ENCODE measurements at regions not wholly inside any gene's neighbourhood (a gene's known extent, or its start where the extent isn't known, plus 50 kb on each side); places are given as distances from the start of the nearest gene placed in this dataset.
"Not testable (repeated sequence)": the region's sequence is repeated elsewhere in the genome, so short reads cannot be mapped to it uniquely, and the experiment has no call there.

DNA sequence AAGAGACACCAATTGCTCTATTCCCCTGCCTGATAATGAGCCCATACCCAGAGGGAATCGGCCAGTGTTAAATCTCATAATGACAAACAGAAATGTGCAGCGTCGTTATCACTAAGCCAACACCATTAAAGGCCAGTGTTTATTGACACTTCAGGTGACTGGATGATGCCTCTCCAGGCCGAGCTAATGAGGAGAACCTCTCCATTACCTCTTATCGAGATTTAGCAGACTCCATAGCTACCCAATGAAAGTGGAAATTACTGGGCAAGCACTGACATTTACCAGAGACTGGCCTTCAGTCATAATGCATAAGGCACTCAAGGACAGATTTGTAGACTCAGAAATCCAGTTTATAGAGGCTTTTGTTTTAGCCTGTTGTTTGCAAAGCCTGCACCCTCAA is 669.5 kb downstream of the MAFB start:
- DNase-seq, result no peak

DNA sequence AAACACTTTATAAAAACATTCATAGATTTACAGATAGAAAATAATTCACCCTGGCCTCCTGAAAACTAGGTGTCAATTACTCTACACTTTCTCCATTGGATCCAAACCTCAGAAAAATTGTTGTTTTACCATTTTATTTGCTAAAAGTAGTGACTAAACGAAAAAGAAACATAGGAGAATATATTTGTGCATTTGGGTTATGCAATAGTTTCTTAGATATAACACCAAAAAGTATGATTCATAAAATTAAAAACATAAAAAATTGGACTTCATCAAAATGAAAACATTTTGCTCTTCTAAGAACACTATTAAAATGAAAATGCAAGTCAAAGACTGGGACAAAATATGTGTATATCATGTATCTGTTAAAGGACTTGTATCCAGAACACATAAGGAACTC is 671.3 kb downstream of the MAFB start:
- no peak for DNase-seq

DNA sequence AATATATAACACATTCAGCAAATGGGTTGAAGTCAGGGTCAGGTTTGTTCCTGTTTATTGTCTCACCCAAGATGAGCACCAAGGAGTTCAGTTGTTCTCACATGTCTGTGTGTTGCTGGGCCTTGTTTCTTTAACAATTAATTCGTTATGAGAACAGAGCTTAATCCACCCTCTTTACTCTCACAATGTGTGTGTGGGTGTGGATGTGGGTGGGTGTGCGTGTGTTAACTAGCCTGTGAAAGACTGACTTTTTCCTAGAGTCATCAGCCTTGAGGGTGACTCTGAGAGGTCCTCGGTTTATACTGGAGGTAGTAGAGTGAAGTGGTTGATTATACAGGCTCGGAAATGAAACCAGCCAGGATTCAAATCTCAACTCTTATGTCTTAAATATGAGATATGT is 672.1 kb downstream of the MAFB start:
- no peak for DNase-seq

DNA sequence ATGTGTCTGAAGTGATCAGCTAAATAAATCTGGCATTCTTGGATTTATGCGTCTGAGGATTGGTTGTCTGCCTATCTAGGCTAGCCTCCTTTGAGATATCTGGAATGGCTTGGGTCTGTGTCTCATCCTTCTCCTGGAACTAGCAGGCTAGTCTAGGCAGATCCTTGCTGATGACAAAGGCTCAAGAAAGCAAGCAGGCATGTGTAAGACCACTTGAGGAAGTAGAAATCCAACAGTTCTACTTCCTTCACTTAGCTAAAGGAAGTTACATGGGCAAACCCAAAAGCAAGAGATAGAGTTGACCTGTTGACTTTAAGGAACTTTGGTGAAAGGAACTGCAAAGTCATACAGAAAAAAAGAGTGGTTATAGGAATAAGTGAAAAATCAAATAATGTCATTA is 672.6 kb downstream of the MAFB start:
- DNase-seq, result no peak

DNA sequence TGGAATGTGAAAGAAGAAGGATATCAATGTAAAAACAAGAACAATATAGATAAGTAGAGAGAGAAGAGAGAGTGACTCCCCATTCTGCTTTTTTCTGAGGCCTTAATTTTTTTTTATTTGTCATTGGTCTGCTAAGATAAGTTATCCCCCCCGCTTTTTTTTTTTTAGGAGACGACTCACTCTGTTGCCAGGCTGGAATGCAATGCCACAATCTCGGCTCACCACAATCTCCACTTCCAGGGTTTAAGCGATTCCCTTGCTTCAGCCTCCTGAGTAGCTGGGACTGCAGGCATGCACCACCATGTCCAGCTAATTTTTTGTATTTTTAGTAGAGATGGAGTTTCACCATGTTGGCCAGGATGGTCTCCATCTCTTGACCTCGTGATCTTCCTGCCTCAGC is 677.0 kb downstream of the MAFB start:
- not testable (repeated sequence) for DNase-seq

DNA sequence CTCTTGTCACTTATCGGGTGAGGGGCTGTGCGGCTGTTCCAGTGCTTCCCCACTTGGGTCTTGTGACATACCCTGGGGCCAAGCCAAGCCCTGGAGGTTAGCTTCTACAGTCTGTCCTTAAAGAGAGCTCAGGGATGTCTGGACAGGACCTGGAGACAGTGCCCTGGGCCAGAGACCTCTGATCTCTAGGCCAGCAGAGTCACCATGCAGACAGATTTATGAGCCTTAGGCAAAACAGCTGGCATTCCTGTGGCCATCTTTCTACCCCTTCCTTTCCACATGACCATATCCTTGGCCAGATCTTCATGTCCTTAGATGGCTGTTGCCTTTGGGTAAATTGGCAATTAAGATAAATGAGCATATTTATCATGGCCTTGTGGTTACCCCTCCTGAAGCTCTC is 678.6 kb downstream of the MAFB start:
- DNase-seq, result no peak

DNA sequence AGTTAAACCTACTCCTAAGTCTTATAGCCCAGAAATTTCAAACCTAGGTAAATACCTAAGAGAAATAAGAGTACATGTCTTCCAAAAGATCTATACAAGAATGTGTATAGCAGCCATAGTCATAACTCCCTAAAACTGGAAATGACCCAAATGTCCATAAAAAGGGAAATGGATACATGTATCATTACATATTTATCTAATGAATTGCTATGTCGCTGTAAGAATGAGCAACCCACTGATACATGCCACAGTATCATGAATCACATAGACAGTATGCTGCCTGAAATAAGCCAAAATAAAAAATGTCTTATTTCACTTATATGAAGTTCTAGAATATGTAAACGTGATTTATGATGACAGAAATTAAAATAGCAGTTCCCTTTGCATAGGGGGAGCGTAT is 679.5 kb downstream of the MAFB start:
- no peak for DNase-seq

DNA sequence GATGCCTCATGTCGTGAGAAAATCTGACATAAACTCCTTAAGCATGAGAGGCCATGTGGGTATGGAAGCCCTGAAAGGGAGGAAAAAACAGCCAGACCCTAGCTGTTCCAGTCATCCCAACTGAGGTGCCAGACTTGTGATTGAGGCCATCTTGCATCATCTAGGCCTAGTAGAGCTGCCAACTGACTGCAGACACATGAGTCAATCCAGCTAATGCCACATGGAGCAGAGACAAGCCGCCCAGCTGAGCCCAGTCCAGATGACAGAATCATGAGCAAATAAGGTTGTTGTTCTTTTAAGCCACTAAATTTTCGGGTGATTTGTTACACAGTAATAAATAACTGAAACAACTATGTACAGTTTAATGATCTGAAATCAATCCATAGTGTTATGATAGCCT is 680.9 kb downstream of the MAFB start:
- no peak for DNase-seq

DNA sequence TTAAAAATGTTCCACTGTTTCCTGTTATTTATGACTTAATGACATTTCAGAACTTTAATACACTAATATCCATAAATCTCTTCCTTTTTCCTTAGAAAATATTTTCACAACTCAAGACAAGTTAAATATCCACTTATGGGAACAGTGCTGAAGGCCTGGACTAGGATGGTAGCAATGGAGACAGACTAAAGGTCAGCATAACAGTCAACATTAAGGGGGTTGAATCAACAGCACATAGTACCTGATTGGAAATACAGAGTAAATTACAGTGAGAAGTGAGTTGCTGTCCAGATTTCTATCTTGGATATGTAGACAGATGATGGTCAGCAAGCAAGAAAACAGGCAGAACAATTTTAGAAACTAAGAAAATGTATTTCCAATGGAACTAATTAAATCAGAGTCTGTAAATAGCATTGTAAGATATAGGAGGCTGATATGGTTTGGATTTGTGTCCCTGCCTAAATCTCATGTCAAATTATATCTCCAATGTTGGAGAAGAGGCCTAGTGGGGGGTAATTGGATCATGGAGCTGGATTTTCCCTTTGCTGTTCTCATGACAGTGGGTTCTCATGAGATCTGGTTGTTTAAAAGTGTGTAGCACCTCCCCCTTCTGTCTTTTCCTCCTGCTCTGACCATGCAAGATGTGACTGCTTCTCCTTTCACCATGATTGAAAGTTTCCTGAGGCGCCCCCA is 682.7 kb downstream of the MAFB start:
- DNase-seq, result no peak

DNA sequence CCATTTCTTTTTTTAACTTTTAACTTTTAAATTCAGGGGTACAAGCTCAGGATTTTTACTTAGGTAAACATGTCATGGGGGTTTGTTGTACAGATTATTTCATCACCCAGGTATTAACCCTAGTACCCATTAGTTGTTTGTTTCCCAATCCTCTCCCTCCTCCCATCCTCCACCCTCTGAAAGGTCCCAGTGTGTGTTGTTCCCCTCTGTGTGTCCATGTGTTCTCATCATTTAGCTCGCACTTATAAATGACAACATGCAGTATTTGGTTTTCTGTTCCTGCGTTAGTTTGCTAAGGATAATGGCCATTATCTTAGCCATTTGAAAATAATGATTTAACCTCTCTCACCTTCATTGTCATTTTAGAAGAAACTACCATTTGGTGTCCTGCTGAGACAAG is 684.9 kb downstream of the MAFB start:
- not testable (repeated sequence) for DNase-seq

DNA sequence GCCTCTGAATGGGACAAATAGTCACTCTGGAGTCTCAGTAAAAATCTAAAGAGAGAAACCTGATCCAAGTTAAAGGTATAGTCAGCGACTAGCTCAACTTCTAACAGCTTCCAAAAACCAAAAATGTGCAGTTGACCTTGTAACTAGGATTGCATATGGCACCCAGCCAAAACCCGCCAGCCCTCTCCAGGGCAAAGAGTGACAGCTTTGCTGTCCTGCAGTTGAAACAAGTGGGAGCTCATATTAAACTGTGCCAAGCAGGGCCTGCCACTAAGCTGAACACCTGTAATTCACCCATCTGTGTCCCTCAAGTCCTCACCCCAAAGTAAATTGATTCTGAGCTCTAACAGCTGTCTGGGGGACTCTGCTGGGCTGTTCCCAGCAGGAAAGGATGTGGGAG is 695.3 kb downstream of the MAFB start:
- DNase-seq, result no peak

DNA sequence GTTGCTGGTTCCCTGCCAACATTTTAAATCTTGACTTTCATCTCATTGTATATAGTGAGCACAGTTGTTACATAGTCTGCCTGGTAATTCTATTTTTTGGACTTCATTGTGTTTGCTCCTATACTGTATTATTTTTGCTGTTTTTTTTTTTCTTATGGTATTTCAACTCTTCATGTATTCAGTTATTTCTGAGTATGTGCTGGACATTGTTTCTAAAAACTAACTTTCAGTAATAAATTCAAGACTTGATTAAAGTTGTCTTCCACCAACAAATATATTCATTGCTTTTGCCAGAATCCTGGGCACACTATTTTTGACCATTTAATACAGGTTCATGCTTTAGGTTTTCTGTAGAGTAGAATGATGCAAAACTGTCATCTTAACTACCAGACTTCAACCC is 698.3 kb downstream of the MAFB start:
- no peak for DNase-seq

DNA sequence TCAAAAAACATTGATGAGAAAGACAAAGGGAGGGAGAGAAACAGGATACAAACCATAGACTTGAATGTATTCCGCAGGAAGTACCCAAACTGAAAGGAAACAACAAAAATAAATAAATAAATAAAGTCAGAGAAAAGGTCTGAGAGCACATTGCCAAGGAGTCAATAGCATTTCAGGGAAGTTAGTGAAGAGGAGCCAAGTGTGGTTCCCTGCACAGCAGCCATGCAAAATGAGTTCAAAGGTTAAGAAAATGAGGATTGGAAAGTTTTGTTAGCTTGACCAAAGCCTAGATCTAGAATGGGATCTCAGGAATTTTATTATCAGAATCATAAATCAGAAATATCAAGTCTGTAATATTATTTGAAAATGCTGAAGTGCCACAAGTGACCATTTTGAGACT is 700.0 kb downstream of the MAFB start:
- no peak for DNase-seq

DNA sequence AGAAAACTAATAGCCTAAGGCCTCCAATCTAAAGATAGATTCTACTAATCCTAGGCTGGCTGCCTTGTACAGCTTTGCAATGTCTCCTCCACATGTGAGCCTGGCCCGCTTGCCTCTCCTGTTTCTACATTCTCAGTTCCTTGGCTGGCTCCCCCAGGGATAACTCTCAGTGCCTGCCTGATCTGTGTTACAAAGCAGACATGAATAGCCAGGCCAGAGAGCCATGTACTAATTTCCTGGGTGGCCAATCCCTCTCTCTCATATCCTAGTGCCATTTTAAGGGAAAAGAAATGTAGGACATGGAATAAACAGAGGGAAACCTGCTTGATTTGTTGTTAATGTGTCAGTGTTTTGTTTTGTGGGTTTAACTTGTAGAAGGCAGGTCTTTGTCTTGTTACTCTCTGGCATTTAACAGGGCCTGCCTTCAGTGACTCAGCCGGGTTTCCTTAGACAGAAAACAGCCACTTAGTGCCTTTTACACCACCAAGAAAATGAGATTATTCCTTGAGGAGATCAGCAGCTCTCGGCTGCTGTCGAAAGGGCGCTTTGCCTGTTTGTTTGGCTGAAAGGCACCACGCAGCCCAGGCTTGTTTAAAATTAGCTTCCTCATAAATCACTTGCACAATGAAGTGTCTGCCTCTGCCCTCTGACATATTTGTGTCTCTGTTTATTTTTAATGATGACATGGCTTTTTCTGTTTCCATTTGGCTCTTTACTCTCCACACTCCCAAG is 702.7 kb downstream of the MAFB start:
- no peak for DNase-seq

DNA sequence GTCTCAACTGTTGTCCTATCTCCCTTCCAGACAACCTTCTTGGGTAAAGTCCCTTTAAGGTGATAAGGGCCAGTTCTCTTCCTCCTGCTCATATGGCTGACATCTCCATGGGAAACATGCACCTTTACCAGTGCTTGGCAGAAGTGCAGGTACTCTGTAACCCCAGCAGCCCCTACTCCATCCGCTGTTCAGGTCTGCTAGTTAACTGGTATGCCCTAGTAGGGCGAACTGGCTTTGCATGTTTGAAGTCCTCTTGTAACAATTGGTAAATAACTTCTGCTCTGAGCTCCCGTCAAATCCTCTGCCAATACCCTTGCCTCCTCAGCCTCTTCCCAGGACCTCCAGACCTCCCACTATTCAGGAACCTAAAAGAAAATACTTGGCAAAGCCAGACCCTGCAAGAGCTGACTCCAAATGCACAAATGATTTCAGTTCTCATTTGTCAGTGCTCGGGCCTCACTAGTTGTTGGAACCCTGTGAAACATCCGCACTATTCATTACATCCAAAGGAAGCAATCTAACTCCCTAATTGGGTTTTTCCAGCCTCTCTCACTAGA is 703.7 kb downstream of the MAFB start:
- no peak for DNase-seq

DNA sequence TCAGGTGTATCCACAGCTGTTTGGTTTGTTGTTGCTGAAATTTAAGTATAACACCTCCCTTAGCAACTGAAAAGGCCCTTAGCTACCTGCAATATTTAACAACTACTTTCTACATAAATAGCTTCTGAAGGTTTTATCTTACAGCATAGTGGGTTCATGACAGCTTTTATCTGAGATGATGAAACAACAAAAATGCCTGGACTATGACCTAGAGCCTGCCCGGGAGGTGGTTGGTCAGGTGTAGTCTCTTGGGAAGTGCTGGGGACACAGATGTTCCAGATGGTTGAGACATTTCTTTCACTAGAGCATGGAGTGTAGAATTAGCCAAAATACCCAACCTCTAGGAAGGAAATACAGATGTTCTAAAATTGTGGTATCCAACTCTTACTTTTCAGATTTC is 705.4 kb downstream of the MAFB start:
- no peak for DNase-seq

DNA sequence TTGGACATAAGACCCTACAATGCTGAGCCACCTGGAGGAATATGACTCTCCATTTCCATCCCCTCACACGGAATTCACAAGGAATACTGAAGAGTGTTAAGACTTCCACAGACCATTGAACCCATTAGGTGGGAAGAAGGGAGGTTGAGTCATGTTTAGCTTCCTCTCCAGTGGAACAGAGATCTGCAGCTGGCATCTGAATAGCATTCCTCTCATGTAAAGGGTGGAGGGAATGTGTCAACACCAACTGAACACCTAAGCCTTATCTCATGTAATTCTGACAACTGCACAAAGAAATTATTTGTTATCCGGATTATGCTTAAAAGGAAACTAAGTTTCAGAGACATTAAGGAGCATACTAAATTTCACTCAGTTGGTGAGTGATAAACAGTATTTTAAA is 705.9 kb downstream of the MAFB start:
- no peak for DNase-seq

DNA sequence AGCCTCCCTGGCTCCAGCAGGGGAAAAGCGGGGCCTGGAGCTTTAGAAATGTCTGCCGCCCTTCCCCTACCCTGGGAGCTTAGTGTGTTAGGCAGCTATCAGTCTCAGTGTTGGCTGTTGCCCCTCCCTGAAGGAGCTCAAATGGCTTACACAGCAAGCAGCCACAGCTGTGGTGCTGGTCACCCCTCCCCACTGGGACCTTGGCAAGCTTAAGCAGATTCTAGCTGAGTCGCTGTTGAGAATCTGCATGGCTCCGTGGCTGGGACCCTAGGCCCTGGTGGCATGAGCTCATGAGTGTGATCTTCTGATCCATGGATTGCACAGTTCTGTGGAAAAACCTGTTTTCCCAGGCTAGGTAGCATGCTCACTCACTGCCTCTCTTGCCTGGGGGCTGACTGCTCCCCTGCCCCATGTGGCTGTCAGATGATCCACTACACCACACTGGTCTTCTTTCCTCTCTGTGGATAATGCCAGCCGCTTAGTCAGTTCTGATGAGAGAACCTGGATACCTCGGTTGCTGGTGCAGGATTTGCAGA is 714.0 kb downstream of the MAFB start:
- DNase-seq, result no peak

DNA sequence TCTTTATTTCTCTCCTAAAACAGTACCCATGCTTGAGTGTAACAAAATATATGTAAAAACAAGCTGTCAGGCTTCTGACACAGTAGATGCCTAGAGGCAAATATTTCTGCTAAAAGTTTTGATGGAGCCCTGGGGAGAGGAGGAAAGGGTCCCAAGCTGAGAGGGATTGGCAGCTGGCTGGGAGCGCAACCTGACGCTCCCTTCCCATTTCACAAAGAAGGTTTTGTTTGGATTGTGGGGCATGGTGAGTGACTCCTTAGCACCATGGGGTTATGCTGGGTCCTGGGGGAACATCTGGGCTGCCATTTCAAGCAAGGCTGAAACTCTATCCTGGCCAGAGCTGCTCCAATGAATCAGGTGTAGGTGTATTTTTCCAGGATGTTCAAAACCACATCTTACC is 720.5 kb downstream of the MAFB start:
- DNase-seq, result no peak

DNA sequence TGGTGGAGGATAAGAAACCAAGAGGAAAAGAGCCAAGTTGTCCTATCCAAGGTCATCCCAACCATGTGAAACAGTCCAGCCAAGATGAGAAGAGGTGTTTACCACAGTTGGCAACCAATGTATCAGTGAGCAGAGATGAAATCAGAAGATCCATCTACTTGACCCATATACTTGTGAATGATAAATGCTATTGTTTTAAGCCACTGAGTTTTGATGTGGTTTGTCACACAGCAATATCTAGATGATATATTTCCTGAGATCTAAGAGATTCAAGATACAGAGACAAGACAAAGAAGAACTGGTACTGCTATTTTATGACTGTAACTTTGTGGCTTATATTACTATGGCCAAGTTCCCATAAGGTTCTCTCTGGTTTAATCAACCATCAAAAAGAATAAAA is 721.2 kb downstream of the MAFB start:
- no peak for DNase-seq

DNA sequence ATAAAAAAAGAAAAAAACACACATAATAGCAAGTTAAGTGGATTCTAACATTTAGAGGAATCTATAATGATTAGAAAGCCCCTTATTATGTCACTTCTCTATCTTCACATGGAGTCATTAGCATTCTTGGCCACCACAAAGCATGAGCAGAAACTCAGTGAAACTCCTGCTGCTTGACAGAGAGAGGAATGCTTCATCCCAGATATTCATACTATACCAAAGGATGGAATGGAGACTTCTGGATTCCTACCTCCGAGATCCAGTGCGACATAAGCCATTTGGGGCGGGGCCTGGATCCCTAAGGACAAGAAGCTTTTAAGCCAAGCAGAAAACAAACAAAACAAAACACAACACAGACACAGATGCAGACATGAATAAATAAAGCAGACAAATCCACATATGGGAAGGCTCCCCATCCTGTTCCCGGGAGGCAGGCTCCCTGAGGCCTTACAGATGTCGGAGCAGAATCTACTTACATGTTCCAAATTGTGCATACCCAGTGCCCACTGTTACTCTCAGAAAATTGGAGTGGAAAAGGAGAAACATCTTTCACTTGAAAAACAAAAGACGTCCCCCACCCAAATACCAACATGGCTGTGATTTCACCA is 727.3 kb downstream of the MAFB start:
- DNase-seq, result no peak

DNA sequence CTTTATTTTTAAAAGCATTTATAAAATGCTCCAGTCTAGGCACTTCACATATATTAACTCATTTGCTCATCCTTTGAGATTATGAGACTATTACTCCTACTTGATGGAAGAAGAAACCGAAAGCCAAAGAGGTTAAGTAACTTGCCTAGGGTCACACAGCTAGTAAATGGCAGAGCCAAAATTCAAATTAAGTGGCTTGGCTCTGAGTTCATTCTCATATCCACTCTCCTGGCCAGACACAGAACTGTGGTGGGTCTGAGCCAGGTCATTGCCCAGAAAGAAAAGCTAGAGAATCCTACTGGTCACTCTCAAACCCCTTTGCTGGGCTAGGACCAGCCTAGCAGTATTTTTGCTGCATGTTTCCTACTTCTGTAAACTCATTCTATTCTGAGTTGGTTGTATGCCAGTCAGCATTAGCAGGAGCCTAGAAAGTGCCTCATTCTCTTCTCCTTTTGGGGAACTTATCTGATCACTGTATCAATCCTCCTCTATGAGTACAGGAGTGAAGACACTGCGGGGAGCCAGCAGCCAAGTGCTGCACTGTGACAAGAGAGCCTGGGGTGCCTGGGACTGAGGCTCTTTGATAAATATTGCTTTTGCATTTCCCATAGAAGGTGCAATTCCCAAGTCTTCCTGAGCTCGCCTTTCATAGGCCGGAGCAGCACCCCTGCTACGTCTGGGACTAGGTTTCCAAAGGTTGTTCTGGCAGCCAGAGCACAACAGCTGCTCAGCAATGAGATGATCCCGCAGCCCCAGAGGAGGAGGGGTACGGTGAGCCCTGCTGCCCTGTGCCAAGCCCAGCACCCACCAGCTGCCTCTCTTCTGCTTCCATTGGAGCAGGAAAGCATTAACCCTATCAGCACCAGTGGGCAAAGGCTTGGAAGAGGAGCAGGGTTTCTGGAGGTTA is 728.3 kb downstream of the MAFB start:
- no peak for DNase-seq

DNA sequence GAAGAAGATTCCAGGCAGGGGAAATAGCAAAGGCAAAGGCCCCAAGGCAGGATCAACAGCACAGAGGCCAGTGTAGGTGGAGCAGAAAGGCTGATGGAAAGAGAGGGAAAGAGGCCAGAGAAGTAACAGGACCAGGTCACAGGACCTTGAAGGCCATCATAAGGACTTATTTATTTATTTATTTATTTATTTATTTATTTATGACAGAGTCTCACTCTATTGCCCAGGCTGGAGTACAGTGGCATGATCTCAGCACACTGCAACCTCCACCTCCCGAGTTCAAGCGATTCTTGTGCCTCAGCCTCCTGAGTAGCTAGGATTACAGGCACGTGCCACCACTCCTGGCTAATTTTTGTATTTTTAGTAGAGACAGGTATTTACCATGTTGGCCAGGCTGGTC is 731.1 kb downstream of the MAFB start:
- not testable (repeated sequence) for DNase-seq
